ENCODE measurements at regions not wholly inside any gene's neighbourhood (a gene's known extent, or its start where the extent isn't known, plus 50 kb on each side); places are given as distances from the start of the nearest gene placed in this dataset.
A peak's percentile ranks its signal among the peaks of the same experiment; 100 is the strongest.

DNA sequence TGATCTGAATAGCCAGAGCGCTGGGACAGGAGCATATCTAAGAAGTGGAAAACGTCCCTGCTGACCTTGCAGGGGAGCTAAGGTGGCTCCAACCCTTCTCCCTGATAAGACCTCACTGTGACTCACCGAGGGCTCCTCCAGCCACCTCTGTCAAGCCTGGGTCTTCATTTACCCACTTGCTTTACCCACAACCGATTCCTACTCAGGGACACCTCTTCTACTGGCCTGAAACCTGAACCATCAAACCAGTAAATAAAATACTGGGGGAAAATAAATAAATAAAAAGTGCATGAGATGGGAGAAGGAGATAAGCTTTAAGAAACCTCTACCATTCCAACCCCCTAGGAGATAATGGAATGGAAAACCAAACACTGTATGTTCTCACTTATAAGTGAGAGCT is 80.2 kb upstream of the ALOX12 start (continued):
- TF ChIP-seq, protein P1, sequence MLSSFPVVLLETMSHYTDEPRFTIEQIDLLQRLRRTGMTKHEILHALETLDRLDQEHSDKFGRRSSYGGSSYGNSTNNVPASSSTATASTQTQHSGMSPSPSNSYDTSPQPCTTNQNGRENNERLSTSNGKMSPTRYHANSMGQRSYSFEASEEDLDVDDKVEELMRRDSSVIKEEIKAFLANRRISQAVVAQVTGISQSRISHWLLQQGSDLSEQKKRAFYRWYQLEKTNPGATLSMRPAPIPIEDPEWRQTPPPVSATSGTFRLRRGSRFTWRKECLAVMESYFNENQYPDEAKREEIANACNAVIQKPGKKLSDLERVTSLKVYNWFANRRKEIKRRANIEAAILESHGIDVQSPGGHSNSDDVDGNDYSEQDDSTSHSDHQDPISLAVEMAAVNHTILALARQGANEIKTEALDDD (IDR thresholded peaks at IDR 0.05), result no peak
- TF ChIP-seq ATF3 (IDR thresholded peaks at IDR 0.05), result peak; percentile 76
- no peak for TF ChIP-seq ATF3 (CRISPR knock-in tag; conservative IDR thresholded peaks at IDR 0.05)
- TF ChIP-seq FOSL1 (tag; conservative IDR thresholded peaks at IDR 0.05), result peak; percentile 84
- TF ChIP-seq ZNF589 (CRISPR knock-in tag; IDR thresholded peaks at IDR 0.05; ENCODE audit: low read depth), result peak; percentile 44; the same call in 1 of the 2 replicates
- no peak for TF ChIP-seq C11orf30 (IDR thresholded peaks at IDR 0.05; ENCODE audit: low read depth)
- peak; percentile 70 for TF ChIP-seq ARID1B (IDR thresholded peaks at IDR 0.05)
- peak; percentile 91 for TF ChIP-seq JUND (IDR thresholded peaks at IDR 0.05; ENCODE audit: borderline replicate concordance, low read depth, low read length)
- TF ChIP-seq JUND (tag; IDR thresholded peaks at IDR 0.05; ENCODE audit: borderline replicate concordance, low read depth, low read length), result peak; percentile 88; the same call in 2 of the 3 replicates
- peak; percentile 51; the same call in 1 of the 2 replicates for TF ChIP-seq CTBP1 (IDR thresholded peaks at IDR 0.05; ENCODE audit: borderline replicate concordance)
- peak; percentile 92 for TF ChIP-seq ESRRA (IDR thresholded peaks at IDR 0.05; ENCODE audit: borderline replicate concordance, low read depth)
- TF ChIP-seq SMARCA4 (IDR thresholded peaks at IDR 0.05), result peak; percentile 68

Data from K562 (cell line).